HG03342 (cell line): ENCODE measurements at regions not wholly inside any gene's neighbourhood (a gene's known extent, or its start where the extent isn't known, plus 50 kb on each side); places are given as distances from the start of the nearest gene placed in this dataset.
A peak's percentile ranks its signal among the peaks of the same experiment; 100 is the strongest.

Experiments used
- ATAC-seq: cut with Tn5 transposase; IDR thresholded peaks from one replicate; pipeline ENCODE4 v1.9.1; 2021; ENCODE audit warnings: mild to moderate bottlenecking, moderate library complexity; ENCODE audit not compliant: unreplicated experiment

- ATAC-seq = no peak
Measured at GRCh38 chr2:147712051-147712450, 132.8 kb upstream of the ACVR2A start.

GRCh38 chr2:147711031-147711430 is 133.8 kb upstream of the ACVR2A start:
- no peak for ATAC-seq

DNA sequence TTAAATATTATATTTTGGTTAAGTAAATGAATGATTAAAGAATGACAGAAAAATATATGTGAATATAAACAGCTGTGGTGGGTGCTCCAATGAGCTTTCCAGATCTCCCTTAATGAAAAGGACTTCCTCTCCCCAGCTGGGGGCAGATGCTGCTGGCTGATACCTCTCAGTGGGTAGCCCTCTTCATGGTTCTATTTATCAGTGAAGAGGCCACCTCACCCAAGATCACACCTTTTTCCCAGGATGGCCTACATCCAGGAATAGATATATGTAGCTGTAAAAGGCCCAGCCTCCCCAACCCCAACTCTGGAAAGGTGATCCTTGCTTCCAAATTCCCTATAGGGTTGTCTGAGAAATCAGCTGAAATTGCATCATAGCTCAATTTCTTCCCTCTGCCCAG is 135.2 kb upstream of the ACVR2A start:
- ATAC-seq = no peak

DNA sequence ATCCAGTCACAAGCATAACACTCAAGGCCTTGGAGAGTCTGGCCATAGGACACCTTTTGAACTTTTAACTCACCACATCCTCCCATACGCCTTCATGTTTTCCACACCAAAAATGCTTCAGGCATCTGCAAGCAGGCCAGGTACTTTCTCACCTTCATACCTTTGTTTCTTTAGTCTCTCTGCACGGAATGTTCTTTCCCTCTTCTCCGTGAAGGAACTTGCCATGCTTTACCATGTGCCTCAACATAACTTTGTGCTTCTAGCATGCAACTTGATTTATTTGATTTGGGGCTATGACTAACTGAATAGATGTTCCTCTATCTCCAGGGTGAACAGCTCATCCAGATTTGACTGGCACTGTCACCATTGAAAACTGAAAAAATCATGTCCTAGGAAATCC is 141.7 kb upstream of the ACVR2A start:
- ATAC-seq = no peak

GRCh38 chr2:147698166-147698565 is 146.7 kb upstream of the ACVR2A start:
- ATAC-seq = no peak

DNA sequence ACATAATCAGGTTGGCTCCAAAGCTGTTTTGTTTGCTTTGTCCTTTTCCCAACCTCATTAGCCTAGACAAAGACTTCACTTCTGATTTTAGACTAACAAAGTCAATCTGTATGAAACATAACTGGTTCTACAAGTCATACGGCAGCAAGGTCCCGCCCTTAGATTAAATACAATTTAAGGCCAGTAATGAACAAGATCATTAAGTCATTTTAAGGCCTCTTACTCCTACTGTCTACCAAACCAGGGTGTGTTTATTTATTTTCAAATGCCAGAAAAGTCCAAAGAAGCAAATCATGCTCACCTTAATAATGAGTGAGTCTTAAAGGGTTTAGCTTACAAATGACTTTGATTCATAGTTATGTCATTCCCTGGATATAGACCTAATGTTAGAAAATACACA is 148.4 kb upstream of the ACVR2A start:
- ATAC-seq = no peak

GRCh38 chr2:147689220-147689909 is 155.5 kb upstream of the ACVR2A start:
- peak; percentile 99 for ATAC-seq

DNA sequence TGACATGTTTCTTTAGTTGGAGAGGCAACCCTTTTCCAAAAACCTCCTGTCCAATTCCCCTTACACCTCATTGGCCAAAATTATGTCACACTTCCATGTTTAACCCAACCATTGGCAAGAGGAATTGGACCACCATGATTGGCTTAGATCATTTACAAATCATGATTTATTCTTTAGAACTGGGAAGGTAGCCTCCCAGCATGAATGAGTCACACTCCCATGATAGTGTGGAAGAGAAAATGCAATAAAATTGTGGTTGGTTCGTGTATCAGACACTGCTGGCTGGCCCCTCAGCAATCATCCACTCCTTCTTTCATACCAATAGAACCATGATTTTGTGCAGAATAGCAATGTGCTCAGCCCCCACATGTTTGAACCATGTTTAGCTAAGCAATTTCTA is 156.6 kb upstream of the ACVR2A start:
- ATAC-seq = no peak

DNA sequence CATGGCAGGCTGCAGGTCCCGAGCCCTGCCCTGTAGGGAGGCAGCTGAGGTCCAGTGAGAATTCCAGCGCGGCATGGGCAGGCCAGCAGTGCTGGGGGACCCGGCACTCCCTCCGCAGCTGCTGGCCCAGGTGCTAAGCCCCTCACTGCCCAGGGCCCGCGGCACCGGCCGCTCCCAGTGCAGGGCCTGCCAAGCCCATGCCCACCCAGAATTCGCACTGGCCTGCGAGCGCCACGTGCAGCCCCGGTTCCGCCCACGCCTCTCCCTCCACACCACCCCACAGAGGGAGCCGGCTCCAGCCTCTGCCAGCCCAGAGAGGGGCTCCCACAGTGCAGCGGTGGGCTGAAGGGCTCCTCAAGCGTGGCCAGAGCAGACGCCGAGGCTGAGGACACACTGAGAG is 158.5 kb upstream of the ACVR2A start:
- ATAC-seq = no peak

- ATAC-seq = no peak
Measured at GRCh38 chr2:147684903-147685302, 159.9 kb upstream of the ACVR2A start.

DNA sequence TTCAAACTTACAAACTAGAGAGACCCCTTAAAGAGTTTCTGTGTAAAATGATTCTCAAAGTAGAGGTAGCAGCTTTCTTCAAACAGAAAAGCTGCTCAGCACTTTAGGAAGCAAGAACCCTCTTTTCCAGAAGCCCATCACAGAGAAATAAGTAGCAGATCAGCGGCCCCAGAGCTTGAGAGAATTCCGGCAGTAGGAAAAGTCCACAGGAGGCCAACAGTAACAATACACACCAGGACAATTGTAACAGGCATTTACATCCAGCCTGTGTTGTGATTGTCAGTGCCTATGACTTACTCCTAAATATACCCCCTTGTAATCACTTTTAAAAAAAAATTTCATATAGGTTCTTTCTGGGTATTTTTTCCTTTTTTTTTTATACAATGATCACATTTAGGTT is 161.4 kb upstream of the ACVR2A start:
- ATAC-seq = no peak

DNA sequence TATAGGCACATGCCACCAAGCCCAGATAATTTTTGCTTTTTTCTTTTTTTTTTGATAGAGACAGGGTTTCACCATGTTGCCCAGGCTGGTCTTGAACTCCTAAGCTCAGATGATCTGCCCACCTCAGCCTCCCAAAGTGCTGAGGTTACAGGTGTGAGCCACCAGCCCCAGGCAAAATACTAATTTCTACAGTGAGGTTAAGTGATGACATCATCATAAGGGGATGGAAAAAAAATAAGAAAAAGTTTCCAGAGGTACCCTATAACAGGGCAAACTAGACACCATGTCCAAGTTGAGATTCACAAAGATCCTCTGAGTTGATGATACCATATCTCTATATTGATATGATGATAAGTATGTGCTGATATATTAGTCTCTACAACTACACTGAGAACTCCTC is 163.7 kb upstream of the ACVR2A start:
- ATAC-seq = no peak

GRCh38 chr2:147679955-147680531 is 164.8 kb upstream of the ACVR2A start:
- no peak for ATAC-seq

- ATAC-seq = no peak
Measured at GRCh38 chr2:147679191-147679954, 165.5 kb upstream of the ACVR2A start.

DNA sequence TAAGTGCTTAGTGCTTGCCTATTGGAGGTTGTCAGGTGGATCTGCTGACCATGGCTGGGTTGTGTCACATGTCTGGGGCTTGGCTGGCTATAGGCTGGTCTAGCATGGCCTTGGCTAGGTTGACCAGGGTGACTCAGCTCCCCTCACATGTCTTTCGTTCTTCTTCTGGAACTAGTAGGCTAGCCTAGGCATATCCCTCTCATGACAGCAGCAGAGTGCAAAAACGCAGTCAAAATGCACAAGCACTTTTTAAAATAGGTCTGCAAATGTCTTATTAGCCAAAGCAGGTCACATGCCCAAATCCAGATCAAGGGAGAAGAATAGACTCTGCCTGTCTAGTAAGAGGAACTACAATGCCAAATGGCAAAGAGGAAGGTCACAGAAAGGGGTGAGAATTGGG is 179.7 kb upstream of the ACVR2A start:
- no peak for ATAC-seq

DNA sequence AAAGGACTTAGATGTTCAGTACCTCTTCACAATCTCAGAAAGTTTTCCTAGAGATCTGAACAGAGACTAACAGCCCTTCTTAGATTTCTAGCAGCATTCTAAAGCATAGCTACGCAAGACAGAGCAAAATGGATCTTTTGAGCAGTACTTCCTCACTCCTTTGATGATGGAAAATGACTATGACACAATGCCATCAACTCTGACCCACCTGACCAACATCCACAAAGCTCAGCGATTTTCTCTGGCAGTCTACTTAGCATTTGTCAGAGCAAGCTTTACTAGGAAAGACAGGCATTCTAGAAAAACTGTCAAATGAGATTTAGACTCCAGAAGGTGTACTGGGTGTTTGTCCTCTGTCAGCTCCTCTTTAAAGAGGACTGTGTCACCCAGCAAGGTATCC is 180.9 kb upstream of the ACVR2A start:
- no peak for ATAC-seq

DNA sequence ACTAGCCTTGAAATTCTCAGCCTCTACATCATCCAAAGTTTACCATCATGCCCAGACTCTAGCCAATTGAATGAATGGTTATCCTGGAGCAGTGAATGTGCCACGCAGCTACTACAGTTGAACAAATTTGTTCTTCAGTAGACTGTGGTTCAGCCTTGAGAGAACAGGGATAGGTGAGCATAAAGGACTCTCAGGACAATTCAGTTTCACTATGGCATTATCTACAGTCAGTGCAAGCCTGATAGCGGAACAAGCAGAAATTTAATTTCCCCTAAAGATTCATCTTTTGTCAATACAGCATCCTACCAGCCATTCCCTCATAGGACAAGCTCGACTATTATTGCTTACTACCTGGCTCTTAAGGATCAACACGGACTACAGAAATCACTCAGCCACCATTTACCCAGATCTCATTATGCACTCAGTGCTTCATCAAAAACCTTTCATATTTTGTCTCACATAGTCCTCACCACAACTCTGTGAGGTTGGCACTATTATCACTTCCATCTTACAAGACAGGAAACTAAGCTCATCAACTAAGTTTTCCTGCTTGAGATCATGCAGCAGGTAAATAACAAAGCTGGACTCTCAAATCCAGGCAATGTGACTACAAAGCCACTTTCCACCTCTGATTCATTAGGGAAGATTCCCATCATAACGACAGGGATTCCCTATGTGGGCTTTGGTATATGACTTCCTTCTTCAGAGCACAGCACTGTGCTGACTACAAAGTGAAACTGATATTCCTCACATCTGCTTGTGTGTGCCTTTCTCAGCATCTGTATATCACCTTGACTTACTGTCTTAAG is 181.5 kb upstream of the ACVR2A start:
- ATAC-seq = peak; percentile 92

- no peak for ATAC-seq
Measured at GRCh38 chr2:147662221-147662620, 182.6 kb upstream of the ACVR2A start.

GRCh38 chr2:147660680-147661079 is 184.1 kb upstream of the ACVR2A start:
- ATAC-seq = no peak

DNA sequence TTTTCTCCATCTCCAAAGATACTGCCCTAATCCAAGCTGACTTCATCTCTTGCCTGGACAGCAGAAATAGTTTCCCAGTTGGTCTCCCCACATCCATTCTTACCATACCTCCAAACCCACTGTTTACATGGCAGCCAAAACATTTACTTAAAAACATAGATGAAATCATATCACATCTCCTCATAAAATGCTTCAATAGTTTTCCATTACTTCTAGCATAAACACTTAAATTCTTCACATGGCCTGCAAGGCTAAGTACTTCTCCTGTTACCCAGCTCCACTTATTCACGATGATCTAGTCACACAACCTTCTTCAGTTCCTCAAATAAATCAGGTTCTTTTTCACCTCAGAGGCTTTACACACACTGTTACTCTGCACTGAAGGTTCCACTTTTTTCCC is 185.8 kb upstream of the ACVR2A start:
- ATAC-seq = no peak
